ENCODE measurements at regions not wholly inside any gene's neighbourhood (a gene's known extent, or its start where the extent isn't known, plus 50 kb on each side); places are given as distances from the start of the nearest gene placed in this dataset.
"Not testable (repeated sequence)": the region's sequence is repeated elsewhere in the genome, so short reads cannot be mapped to it uniquely, and the experiment has no call there.

DNA sequence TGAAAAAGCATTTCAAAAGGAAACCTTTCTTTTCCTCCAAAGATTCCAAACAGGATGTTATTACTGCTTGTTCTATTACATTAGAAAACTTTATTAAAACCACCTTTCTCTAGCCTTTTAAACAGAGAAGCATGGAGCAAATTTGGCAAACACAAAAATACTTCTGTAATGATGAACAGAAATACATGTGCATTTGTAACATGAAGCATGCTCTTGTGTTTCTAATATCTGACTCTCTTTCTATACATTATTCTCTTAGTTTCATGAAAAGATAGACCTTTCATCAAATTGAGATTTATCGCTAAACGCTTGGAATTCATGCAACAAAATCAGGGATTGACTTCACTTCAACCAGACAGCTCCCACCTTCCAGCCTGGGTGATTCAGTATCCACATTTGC lies 152.8 kb upstream of the IRS2 start:
- no peak for DNase-seq

DNA sequence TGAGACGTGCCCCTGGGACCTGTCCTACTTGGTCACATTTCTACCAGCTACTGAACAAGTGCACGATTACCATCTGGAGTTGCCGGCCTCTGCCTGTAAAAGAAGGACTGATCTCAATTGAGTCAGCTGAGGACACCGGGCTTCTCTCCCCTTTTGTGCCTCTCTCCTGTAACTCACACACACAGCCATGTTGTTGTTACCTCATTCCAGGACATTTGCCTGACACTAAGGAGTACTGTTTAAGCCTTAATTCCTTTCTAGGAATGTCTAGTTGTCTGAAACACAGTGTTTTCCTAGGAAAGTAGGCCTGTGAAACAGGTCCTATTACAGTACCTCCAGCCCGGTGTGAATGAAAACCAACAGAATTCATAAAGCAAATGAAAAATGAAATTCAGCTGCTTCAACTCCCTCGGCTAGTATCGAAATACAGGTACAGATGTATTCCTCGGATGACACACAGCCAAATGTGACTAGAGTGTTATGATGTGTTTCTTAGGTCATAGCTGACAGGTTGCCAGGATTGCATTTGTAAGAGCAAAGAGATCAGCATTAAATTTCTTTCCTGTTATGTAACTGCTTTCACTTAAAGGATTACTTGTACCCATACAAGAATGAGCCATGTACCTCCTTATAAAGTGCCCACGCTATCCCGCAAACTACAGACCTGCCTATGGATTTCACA lies 152.0 kb upstream of the IRS2 start:
- no peak for DNase-seq

DNA sequence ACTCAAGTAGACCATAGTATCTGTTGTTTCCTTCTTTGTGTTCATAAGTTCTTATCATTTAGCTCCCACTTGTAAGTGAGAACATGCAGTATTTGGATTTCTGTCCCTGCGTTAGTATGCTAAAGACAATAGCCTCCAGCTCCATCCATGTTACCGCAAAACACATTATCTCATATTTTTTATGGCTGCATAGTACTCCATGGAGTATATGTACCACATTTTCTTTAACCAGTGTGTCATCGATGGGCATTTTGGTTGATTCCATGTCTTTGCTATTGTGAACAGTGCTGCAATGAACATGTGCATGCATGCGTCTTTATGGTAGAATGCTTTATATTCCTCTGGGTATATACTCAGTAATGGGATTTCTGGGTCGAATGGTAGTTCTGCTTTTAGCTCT lies 148.1 kb upstream of the IRS2 start:
- DNase-seq: not testable (repeated sequence)

DNA sequence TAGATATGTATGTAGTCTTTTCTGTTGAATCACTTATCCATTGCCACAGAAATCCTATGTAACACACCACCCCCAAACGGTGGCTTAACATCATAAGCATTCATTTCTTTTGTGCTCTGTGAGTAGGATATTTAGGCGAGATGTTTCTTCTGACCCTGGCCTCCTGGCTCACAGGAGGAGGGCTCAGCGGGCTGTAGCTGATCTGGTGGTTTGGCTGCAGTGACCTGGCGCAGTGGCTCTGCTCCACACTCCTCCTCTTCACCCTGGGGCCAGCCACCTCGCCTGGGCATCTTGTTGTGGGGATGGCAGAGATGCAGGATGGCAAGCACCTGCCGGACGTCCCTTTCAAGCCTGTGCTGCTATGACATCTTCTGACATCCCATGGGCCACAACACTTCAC lies 147.1 kb upstream of the IRS2 start:
- DNase-seq: no peak

DNA sequence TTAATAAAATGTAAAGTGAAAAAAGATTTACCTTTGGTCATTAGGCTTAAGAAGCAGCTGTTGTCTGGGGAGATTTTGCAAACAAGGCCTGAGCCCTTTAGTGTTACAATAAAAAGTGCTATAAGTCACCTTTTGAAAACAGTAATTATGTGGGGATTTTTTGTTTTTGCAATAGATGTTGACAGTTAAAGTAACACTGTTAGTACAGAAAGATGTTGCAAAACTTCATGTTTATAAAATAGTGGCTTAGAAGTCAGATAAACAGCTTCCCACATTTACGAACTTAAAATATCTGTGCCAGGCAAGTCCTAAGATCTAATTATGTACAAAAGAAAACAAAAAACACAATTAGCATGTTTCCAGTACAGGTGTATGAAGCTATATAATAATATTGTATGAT lies 138.0 kb upstream of the IRS2 start:
- DNase-seq: no peak

DNA sequence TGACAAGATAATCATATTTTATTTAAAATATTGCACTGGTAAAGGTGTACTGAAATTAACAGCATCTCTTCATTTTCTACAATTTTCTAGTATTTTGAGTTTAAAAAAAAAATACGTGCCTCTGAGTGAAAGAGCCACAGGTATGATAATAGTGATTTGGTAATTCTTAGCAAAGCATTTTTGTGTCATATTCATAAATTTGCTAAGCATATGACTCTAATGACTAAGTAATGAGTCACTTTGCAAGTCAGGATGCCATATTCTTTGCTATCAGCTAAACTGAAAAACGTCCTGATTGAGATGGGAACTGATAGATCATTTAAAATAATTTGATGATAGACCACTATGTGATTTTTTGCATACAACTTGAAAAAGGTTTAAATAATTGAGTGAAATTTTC lies 136.1 kb upstream of the IRS2 start:
- DNase-seq: no peak

DNA sequence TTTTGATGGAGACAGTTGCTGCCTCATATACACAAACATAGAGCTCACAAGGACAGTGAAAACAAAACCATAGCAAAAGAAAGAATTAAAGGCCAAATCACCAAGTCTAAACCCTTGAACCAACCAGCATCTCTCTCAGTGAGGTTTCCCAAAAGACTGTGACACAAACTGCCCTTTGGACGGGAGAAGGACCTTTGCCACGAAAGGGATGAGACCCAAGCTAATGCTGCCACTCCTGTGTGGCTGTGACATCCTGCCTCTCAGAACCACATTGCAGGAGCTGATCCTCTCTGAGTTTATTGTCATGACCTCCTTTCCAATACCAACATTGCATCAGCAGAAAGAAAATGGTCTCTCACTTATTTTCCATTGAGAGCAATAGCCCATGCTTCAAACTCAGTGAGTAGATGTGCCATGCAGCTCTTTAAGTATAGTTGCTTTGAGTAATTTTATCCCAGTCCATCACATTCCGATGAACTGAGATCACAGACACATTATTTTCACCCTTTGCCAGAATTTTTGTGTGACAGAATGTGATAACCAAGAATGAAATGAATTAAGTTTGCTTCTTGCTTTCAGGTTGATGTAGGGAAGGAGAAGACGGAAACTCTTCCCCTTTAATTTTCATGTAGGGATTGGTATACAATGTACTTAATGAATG lies 133.5 kb upstream of the IRS2 start:
- no peak for DNase-seq

- no peak for DNase-seq
These were observed 131.9 kb upstream of the IRS2 start for GRCh38 chr13:109918179-109918711.

DNA sequence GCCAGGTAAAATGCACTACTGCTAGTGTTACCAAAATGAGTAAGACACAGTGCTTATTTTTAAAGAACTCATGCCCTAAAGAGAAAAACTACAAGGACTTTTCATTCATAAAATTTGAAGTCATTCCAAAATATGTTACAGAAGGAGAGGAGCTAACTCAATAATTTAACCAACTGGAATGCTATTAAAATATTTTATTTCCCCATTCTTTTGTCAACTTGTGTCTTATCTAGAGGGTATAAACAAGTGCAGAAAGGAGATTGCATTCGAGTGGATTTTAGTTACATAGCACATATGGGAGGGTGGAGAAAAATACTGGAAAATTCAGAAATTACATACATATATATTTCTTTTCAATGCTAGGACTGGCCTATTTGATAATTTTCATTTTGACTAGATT lies 131.0 kb upstream of the IRS2 start:
- DNase-seq: no peak

- no peak for DNase-seq
These were observed 127.6 kb upstream of the IRS2 start for GRCh38 chr13:109913936-109914510.

DNA sequence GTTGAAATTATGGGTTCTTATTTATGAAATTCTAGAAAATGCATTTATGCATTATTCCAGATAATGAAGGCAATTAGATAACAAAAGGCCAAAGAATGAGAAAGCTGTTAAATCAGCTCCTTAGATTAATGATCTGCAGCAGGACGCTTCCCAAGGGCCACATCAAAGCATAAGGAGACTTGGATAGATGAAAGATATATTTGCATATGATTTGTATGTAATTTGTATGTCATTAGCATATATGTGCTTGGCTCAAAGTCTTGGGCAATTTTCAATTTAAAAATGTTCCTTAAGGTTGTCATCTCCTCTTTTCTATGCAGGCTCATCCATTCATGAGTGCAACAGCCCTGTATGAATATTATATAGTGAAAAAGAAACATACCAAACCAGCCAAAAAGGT lies 126.8 kb upstream of the IRS2 start:
- no peak for DNase-seq

DNA sequence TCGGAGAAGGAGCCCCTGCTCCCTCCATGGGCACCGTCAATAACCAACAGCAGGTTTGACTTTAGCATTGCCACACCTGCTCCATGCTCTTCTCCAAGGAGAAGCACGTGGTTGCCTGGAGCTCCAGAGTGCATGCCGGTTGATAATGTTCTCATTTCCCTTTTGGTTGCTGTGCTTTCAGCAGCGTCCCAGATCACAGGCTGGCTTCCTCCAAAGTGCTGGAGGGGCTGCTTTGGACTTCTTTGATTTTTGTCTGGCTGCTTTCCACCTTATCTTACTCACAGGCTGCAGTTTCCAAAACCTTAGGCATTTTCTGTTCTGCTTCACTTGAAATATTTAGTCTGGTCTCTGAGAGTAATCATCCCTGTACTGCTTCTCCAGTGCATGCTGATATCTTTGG lies 123.8 kb upstream of the IRS2 start:
- DNase-seq: no peak

GRCh38 chr13:109906976-109907375 lies 120.6 kb upstream of the IRS2 start:
- no peak for DNase-seq

DNA sequence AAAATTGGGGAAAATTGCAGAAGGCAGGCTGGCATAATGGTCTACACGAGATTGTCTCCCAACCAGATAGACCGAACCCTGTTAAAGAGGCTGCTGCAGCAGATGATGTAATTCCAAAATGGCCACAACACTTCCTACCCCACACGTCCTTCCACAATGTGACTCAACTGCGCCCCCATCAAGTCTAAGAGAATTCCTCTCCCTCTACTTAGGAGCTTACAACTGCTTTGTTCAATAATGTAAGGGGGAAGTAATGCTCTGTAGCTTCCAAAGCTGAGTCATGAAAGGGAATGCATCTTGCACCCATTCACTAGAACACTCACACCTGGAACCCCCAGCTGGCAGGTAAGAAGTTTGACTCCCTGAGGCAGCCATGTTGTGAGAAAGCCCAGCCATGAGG lies 117.8 kb upstream of the IRS2 start:
- no peak for DNase-seq

- DNase-seq: no peak
These were observed 114.4 kb upstream of the IRS2 start for GRCh38 chr13:109900741-109901140.

- DNase-seq: no peak
These were observed 113.9 kb upstream of the IRS2 start for GRCh38 chr13:109900320-109900719.

DNA sequence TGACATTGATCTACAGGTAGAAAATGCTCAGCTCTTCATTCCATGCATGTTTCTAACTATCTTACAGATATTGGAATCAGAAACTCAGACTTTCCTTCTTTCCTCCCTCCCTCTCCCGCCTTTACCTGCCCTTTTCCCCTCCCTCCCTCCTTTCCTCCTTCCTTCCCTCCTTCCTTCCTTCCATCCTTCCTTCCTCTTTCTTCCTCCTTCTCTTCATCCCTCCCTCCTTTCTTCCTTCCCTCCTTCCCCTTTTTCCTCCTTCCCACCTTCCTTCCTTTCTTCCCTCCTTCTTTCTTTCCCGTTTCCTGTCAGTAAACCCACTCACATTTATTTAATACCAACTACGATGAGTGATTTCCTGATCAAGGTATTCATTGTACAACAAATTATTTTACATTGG lies 113.4 kb upstream of the IRS2 start:
- no peak for DNase-seq

GRCh38 chr13:109899316-109899715 lies 112.9 kb upstream of the IRS2 start:
- no peak for DNase-seq

DNA sequence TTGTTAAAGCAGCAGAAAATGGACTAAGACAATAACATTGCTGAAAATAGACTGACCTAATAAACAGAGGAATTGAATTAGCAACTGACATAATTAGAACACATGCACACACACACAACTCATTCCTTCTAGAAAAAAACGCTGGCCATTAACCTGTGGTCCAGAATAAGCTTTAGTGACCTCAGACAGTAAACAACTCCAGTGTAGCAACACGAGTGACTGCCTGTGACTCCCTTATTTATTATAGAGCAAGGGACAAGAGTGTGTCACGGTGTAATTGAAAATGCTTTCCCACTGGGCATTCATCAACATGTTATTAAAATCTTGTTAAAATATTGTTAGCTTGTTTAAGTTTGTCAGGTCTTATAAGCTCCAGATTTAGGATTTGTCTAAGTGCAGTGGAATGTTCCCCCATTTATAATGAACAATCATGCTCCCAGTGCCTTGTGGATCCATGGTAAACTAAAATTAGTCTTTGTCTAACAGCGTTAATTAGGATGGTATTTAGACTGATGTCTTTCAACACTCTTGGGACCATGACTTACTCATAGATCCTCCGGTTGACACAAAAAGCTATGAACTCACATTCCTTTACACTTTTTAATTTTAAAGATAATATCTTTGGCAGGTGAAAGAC lies 111.7 kb upstream of the IRS2 start:
- DNase-seq: no peak

DNA sequence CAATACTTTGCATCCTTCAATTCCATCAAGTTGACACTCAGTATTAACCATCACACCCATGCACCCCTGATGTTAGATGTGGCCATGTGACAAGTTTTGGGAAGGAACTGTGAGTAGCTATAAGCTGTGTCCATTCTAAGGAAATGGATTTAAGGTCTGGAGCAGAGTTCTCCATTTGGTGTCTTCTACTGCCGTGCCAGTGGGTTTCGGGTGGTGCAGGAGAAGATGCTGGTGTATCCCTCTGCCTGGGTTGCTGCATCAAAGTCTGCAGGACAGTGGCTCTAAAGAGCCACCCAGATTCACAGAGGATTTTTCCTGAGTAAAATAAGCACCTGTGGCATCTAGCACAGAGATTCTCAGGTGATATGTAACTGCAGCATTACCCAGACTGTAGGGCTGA lies 105.7 kb upstream of the IRS2 start:
- DNase-seq: no peak

GRCh38 chr13:109885235-109885634 lies 98.9 kb upstream of the IRS2 start:
- no peak for DNase-seq

DNA sequence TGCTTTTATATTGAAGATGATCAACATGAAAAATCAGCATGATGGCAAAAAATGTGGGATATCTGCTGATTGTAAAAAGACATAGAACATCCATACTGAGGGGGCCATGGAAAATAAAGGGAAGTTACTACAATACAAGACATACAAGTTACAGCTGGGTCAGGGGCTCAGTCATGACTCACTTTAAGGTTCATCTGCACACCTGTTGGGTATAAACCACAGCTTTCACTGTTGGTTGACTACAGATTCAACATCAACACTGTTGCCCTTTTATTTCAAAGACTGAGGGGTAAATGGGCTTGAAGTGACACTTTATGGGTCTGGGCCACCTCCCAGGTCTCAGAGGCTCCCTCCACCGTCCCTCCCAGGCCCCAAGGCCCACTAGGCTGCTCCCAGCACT lies 98.1 kb upstream of the IRS2 start:
- no peak for DNase-seq
